KG1 (cell line): ENCODE measurements at regions not wholly inside any gene's neighbourhood (a gene's known extent, or its start where the extent isn't known, plus 50 kb on each side); places are given as distances from the start of the nearest gene placed in this dataset.
"Not testable (repeated sequence)": the region's sequence is repeated elsewhere in the genome, so short reads cannot be mapped to it uniquely, and the experiment has no call there.

Source experiments
- DNase-seq: peaks from one replicate; lab custom pipeline; 2025; lab: John Stamatoyannopoulos, UW

DNA sequence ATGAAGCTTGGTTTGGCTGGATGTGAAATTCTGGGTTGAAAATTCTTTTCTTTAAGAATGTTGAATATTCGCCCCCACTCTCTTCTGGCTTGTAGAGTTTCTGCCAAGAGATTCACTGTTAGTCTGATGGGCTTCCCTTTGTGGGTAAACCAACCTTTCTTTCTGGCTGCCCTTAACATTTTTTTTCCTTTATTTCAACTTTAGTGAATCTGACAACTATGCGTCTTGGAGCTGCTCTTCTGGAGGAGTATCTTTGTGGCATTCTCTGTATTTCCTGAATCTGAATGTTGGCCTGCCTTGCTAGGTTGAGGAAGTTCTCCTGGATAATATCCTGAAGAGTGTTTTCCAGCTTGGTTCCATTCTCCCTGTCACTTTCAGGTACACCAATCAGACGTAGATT, 751.2 kb upstream of the MEF2C start:
- not testable (repeated sequence) for DNase-seq

DNA sequence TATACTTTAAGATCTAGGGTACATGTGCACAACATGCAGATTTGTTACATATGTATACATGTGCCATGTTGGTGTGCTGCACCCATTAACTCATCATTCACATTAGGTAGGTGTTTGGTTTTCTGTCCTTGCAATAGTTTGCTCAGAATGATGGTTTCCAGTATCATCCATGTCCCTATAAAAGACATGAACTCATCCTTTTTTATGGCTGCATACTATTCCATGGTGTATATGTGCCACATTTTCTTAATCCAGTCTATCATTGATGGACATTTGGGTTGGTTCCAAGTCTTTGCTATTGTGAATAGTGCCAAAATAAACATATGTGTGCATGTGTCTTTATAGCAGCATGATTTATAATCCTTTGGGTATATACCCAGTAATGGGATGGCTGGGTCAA, 747.1 kb upstream of the MEF2C start:
- DNase-seq: not testable (repeated sequence)

DNA sequence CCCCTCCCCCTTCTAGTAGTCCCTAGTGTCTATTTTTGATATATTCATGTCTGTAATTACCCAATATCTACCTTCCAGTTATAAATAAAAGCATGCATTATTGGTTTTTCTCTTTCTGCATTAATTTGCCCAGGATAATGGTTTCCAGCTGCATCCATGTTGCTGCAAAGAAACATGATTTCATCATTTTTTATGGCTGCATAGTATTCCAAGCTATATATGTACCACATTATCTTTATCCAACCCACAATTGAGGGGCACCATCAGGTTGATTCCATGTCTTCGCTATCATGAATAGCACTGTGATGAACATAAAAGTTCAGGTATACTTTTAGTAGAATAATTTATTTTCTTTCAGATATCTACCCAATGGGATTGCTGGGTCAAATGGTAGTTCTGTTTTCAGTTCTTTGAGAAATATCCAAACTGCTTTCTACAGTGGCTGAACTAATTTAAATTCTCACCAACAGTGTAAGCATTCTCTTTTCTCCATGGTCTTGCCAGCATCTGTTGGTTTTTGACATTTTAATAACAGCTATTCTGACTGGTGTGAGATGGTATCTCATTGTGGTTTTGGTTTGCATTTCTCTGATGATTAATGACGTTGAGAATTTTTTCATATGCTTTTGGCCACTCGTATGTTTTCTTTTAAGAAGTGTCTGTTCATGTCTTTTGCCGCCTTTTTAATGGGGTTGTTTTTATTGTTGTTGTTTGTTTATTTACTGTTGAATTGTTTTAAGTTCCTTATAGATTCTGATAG, 746.1 kb upstream of the MEF2C start:
- no peak for DNase-seq

DNA sequence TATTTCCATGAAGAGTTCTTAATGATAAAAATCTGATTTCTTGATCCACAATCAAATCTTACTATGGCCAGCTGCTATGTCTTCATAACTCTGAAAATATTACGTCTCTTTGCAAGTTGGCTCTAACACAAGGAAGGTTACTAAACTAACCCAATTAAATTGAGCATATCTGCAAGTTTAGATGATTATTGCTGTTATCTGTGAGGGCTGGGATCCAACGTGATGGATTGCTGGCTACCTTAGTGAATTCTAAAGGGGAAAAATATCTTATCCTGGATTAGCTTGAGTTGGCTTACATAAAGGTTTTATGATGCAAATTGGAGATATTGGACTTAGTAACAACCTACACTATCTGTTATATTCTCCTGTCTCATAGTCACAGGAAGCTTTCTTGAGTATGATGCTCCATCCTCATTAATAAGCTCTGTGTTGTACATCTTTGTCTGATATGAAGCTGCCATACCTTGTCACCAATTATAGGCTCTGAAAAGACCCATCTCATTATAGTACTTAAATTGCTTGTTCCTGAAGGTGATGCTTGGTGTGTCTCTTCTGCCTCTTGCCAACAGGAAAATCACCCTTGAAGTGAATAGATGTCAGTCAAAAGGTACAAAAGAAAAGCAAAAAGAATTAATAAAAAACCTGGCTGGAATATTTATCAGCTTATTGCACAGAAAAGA, 733.0 kb upstream of the MEF2C start:
- DNase-seq: no peak

DNA sequence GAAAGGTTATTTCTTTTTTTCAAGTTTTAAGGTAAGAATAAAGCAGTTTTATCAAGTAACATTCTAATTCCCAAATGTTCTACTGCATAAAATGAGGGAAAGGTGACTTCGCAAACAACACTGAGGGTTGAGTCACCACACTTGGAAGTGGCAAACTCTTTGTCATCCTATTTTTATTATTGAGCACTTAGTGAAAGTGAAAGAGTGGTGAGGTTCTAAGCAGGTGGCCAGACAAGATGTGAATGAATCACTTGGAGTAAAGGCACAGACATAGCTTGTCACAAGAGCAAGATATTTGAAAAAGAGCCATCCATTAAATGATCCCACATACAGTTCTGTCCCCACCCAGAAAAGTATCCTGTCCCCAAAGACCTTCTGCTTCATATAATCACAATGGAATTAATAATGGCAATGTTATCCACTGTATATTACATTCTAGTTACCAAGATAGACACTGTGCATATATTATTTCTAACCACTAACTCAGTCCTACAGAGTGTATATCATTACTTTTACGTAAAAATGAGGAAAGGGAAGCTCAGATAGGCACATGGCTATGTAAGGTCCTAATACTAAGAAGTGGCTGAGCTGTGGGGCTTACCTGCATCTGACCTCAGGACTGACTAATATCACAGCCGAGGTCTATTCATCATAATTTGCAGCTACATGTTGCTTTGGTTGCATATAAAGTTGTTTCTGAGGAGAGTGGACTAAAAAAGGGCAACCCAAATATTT, 730.4 kb upstream of the MEF2C start:
- DNase-seq: no peak

DNA sequence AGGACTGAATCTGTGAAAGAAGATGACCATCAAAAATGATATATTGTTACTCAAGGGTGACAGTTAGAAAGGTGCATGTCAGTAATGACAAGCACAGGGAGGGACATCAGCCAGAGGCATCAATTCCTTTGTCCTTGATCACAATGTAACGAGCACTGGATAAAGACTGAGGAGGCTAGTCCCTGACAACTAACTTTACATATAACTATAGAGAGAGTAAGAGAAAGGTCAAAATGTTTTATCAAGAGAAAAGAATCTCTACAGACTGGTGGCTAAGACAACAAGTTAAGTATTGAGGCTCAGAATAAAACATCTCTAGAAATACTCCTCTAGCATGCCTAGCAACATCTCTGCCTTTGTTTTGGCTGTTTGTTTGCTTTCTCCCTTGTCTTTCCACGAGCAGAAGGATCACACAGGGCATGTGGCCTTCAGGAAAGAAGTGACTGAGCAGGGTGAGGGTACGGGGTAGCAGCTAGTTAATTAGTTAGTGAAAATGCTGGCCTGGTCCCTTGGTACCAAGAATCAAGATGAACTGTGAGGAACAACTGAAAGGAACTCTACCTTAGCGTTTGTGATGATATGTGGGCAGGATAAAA, 724.1 kb upstream of the MEF2C start:
- no peak for DNase-seq

DNA sequence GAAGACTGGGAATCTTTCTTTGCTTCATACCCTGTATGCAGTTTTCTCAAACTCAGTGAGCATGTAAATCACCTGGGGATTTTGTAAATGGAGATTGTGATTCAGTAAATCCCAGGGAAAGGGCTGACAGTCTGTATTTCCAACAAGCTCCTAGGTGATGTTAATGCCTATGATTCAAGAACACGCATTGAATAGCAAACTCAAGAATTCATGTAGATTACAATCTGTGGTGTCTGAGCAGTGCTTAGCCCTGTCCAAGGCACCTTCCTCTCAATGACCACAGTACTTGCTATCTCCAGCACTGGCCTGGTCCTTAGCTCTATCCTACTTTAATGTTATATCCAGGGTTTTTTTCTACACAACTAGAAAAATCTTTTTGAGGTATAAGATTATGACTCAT, 721.4 kb upstream of the MEF2C start:
- no peak for DNase-seq

DNA sequence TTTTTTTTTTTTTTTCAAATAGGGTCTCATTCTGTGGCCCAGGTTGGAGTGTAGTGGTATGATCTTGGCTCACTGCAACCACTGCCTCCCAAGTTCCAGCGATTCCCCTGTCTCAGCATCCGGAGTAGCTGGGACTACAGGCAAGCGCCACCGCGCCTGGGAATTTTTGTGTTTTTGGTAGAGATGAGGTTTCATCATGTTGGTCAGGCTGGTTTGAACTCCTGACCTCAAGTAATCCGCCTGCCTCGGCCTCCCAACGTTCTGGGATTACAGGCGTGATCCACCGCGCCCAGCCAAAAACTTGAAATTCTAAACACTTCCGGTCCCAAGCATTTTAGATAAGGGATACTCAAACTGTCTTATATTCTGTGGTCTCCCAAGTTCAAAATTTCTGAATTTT, 718.9 kb upstream of the MEF2C start:
- DNase-seq: no peak

DNA sequence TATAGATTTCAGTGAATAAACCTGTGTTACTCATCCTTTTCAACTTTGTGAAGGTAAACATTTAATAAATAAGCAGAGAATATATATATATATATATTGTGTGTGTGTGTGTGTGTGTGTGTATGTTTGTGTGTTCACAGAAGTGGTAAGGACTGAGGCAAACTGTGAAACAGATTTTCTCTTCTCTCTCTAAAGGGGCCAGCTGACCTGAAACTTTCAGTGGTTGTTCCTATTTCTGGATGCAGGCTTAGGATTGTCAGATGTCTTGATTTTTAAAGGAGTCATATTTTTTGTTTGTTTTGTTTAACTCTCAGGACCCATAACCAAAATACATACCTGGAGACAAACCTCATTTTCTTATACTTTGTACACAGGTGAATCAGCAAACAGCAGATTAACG, 714.9 kb upstream of the MEF2C start:
- DNase-seq: no peak

DNA sequence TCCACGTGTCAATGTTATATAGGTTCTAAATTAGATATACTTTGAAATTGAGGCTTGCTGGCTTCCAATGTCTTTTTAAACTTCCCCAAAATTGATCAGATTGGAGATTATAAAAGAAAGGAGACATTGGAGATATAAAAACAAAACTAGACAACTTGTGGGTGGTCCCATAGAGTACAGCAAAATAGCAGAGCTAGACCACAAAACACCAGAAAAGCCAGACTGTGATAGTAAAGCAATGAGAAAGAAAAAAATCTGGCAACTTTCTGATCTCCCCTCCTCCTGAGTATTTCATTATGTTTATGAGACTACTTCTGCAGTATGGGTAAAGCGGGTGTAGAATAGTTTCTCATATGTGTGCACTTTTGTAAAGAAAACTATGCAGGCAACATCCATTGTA, 713.8 kb upstream of the MEF2C start:
- DNase-seq: no peak

DNA sequence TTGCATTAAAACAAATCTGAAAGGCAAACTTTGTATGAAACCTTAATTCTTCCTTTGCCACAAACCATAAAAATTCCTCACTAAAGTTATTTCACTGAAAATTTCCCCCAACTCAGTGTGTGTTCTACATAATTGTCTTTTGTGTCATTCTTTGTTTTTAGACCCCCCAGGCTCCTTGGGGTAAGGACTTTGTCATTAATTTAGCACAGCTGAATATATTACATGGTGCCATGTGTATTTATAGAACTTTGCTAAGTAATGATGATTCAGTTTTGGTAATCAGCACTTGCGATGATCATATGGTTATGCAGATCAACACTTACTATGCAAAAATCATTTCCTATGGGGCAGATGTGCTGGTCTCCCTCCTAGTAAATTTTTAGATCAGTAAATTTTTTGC, 712.1 kb upstream of the MEF2C start:
- no peak for DNase-seq

DNA sequence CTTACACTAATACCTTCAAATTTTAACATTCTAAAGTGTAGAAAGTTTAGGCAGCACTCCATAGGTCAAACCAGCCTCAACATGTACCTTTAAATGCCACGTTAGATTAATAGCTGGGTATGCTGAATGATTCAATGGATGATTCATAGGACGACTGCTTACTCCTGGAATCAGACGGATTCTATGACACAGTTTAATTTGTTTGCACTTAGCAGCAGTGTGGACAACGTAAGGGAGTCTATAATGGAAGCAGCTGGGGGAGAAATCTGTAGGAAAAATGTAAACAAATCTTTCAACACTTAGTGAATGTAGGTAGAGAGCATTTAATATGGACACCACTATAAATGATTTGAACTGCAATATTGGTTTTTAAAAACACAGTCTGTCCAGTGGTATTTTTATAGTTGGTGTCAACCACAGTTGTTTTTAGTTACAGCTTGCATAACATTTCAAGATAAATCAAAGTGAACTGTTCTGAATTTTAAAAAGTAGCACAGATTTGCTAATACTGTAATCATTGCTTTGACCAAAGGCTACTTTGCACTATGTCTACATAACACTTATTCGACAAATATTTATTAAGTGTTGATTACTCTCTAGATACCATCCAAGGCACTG, 701.5 kb upstream of the MEF2C start:
- no peak for DNase-seq

DNA sequence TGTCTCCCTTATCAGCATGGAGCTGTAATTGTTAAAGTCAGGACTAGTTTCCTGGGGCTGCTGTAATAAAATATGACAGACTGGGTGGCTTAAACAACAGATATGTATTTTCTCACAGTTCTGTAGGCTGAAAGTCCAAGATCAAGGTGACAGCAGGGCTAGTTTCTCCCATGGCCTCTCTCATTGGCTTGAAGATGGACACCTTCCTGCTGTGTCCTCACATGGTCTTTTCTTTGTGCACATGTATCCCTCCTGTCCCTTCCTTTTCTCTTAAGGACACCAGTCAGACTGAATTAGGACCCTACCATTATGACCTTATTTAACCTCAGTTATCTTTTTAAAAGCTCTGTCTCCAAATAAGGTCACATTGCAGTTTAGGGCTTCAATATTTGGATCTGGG, 700.5 kb upstream of the MEF2C start:
- no peak for DNase-seq

DNA sequence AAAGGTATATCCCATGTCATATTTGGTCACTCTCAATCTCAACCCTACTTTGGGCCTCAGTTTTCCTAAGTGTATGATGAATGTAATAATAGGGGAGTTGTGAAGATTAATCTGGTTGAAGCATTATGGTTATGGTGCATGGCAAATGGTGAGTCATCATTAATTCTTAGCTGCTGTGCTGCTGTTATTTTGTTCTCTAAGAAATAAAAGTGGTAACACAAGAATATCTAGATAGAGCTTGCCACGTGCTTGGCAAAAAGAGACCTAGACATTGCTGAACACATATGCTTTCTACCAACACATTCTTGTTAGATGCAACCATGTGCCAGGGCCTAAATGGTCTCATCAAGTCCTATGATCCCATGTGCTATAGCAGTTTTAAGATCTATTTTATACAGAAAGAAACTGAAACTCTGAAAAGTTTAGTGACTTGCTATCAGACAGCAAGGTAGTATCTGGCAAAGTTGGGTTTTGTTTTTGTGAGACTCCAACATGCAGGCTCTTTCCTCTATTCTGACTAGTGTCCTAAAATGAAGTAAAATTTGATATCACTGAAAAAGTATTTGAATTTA, 699.9 kb upstream of the MEF2C start:
- no peak for DNase-seq

DNA sequence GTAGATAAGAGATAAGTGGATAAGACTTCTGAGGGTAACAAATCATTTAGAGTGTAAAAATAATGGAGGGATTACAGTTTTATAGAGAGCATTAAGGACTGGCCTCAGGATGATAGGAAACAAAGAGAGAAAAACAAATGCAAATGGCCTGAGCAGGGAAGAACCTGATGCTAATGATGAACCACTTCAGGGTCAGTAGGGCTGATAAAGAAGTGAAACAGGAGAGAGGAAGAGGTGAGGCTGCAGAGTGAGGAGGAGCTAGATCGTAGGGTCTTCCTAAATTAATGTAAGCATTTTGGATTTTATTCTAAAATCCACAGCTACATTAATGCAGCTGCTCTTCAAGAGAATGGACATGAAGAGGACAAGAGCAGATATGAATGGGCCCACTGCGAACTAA, 698.0 kb upstream of the MEF2C start:
- no peak for DNase-seq

DNA sequence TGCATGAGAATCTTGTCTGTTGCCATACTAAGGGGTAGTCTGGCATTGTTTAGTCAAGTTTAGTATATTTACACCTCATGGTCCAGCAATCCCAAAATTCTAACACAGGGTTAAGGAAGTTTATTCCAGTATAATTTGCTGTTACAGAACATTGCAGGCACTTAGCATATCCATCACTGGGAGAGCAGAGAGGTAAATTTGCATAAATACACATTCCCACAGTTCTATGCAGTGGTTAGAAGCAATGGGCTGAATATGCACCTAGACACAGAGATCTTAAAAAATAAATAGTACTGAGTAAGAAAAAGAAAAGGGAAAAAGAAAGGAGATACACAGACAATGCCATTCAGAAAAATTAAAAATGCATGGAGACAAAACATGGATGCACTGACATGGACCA, 692.3 kb upstream of the MEF2C start:
- DNase-seq: no peak

DNA sequence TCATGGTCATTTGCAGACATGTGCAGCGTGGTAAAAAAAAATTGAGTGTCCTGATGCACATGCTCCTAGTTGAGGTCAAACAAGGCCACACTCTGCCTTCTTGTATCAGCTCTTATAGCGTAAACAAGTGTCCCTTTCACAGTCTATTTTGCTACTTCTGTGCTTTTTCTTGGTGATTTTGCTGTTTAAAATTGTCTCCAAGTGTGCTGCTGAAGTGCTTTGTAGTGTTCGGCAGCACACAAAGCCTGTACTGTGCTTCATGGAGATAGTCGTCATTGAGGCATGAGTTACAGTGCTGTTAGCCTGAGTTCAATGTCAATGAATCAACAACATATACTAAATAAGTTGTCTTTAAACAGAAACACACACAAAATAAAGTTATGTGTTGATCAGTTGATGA, 690.4 kb upstream of the MEF2C start:
- DNase-seq: no peak

DNA sequence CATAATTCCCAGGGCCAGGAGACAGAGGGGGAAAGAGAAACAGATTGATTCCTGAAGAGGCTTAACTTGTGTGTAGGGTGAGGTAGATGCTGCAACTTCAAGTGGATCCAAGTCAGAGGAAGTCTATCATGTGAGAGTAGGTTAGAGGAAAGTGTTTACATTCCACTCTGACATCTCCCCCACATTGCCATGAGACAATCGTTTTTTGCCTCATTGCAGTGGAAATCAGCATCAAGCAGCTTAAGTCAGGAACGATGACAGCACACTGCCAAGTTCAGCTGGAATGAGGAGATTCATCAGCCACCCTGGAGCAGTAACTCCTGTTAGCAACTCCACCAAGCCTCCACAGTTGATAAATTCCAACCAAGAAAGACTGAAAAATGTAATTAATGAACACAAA, 689.7 kb upstream of the MEF2C start:
- DNase-seq: no peak

DNA sequence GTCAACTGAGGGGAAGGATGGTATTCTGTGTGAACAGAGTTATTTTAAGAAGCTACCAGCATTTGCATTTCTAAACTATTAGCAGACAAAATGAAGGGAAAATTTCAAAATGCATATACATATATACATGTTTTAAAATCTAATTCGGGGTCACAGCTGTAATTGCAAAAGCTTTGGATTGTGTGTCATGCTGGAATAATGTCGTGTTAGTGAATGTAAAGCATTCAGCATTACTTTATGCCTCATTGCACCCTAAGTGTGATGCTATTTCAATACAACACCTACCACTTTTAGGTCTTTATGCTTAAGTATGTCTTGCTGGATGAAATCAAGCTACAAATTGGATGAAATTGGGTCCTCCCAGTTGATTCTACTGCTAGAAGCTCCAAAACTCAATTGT, 687.6 kb upstream of the MEF2C start:
- DNase-seq: no peak

DNA sequence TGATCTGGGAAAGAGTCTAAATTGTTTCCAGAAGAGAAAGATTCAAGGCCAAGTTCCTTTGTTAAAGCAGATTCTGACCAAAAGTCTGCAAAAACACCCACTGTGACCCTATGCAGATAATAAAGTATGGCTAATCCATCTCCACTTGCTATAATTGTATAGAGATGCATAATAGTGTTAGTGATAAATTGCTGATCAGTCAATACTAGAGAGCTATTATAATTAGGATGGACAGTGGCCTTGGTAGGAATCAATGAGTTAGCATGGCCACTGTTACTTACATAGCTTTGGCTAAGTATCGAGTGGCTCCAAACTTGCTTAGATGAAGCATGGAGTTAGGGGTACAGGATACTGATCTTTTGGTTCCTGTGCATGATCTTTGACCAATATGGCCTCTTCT, 683.4 kb upstream of the MEF2C start:
- no peak for DNase-seq

DNA sequence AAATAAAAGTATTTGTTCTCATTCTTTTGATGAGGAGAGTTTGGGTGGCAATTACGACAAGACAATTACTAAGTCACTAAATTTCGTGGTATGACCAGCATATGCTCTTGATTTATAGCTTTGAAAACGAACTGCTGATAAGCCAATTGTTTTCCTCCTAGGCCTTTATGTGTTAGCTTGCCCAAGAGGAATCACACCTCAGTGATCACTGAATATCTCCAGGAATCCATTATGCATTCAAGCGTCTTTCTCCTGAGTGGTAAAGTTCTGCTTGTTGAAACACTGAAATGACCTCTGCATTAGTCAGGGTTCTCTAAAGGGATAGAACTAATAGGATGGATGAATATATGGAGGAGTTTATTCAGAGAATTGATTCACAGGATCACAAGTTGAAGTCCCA, 677.7 kb upstream of the MEF2C start:
- no peak for DNase-seq
